Psoas muscle (tissue), 7 donors: ENCODE measurements at regions not wholly inside any gene's neighbourhood (a gene's known extent, or its start where the extent isn't known, plus 50 kb on each side); places are given as distances from the start of the nearest gene placed in this dataset.

Experiments
- ATAC-seq, 4 donors: fragments of 200-7000 bp; cut with Tn5 transposase; one replicate each; pipeline ENCODE4 v1.9.1; 2020; ENCODE audit warnings: moderate library complexity in 3 of 4, mild to moderate bottlenecking in 2 of 4
- DNase-seq, 2 donors: peaks; one replicate each; pipeline ENCODE4 v3.0.0-alpha.2; 2020
- H3K27ac ChIP-seq: fragments of 200-600 bp; one replicate; pipeline ENCODE4 v1.8.0; 2022
- H3K27me3 ChIP-seq, 3 donors: fragments of 200-600 bp in 1 of 3; one replicate each; pipeline versions ENCODE4 v1.6.1 to v1.8.0; 2013 to 2022; ENCODE audit warnings: low read length in 2 of 3, mild to moderate bottlenecking in 2 of 3, moderate library complexity in 1 of 3; ENCODE audit not compliant: insufficient read depth in 3 of 3
- H3K36me3 ChIP-seq, 2 donors: fragments of 200-600 bp in 1 of 2; one replicate each; pipeline versions ENCODE4 v1.6.1 to v1.8.0; 2013 to 2022; ENCODE audit warnings: low read depth in 1 of 2, mild to moderate bottlenecking in 1 of 2, moderate library complexity in 1 of 2; ENCODE audit not compliant: insufficient read depth in 1 of 2
- H3K4me1 ChIP-seq: fragments of 200-600 bp; one replicate; pipeline ENCODE4 v1.8.0; 2022
- H3K4me3 ChIP-seq: fragments of 200-600 bp; one replicate; pipeline ENCODE4 v1.8.0; 2022; ENCODE audit warnings: mild to moderate bottlenecking
- H3K9me3 ChIP-seq: fragments of 200-600 bp; one replicate; pipeline ENCODE4 v1.8.0; 2022
- WGBS, 3 donors: extraction: QIAGEN DNeasy Blood & Tissue Kit; methylation state at CpG; one replicate each; pipeline versions ENCODE4 v1.1.6 to v1.1.7; 2013; 5-methylcytosine and 5-hydroxymethylcytosine counted together
- intact Hi-C, 2 donors: fragments of 100-400 bp; cut with DNase I; formaldehyde crosslinking; loops; one replicate each; pipeline versions ENCODE4 v1.11.0 to v1.14.2; 2022
- TF ChIP-seq, protein P1 (sequence below): fragments of 200-600 bp; IDR thresholded peaks from one replicate; pipeline ENCODE4 v1.8.0; 2022; ENCODE audit warnings: antibody characterized with exemption
- donor health status: healthy with polysubstance abuse.
- donor health status: DM: no; HTN: no; CAD: no; lungs with moderate emphysema.
- donor health status: Bipolar disorder and iron deficiency.
- donor health status: healthy.
- donor health status: DM: yes; HTN: yes; CAD: no.
- donor health status: DM: no; HTN: no; CAD: no.
- donor health status: DM: yes; HTN: yes; CAD: no.

GRCh38 chr9:32015795-32016194 is 368.6 kb upstream of the ACO1 start:
- Histone ChIP-seq H3K27ac (no peak overlapping the region), H3K36me3 (no peaks in the 10 kb centered on the region), H3K27me3 (no peaks in the 10 kb centered on the region), H3K4me3 (no peak overlapping the region), H3K4me1 (no peaks in the 10 kb centered on the region), H3K9me3 (no peaks in the 10 kb centered on the region)
- 81 to 84% (median 81%) methylated on average over 5 of the region's 5 CpGs for WGBS, 3 donors
- DNase-seq (no peak), ATAC-seq (no peak)
- intact Hi-C loops, result no loop called here
- TF ChIP-seq, protein P1, sequence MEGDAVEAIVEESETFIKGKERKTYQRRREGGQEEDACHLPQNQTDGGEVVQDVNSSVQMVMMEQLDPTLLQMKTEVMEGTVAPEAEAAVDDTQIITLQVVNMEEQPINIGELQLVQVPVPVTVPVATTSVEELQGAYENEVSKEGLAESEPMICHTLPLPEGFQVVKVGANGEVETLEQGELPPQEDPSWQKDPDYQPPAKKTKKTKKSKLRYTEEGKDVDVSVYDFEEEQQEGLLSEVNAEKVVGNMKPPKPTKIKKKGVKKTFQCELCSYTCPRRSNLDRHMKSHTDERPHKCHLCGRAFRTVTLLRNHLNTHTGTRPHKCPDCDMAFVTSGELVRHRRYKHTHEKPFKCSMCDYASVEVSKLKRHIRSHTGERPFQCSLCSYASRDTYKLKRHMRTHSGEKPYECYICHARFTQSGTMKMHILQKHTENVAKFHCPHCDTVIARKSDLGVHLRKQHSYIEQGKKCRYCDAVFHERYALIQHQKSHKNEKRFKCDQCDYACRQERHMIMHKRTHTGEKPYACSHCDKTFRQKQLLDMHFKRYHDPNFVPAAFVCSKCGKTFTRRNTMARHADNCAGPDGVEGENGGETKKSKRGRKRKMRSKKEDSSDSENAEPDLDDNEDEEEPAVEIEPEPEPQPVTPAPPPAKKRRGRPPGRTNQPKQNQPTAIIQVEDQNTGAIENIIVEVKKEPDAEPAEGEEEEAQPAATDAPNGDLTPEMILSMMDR, result no peak

GRCh38 chr9:32045513-32045912 is 338.9 kb upstream of the ACO1 start:
- Histone ChIP-seq H3K4me1 (no peaks in the 10 kb centered on the region), H3K36me3 (no peaks in the 10 kb centered on the region), H3K27me3 (no peaks in the 10 kb centered on the region), H3K4me3 (no peak overlapping the region), H3K27ac (no peak overlapping the region), H3K9me3 (no peaks in the 10 kb centered on the region)
- DNase-seq (no peak), ATAC-seq (no peak)
- 84 to 92% (median 89%) methylated on average over 3 of the region's 3 CpGs for WGBS, 3 donors
- intact Hi-C loops, result no loop called here
- TF ChIP-seq, protein P1, result no peak

DNA sequence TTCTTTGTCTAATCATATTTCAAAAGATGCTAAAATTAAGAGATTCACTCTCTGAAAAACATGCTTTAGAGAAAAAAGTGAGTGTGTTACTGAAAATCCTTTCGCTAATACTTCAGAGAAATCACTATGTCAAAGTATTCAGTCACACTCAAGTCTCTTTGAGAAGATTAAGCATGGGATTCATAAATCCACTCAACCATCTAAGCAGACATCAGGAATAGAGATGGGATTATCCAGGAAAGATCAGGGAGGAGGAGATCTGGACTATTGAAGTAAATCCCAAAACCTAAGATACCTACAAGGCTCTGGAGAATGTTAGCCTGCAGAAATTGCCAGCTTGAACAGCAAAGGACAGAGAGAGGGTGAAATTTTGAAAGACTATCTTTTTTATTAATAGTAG is 317.2 kb upstream of the ACO1 start:
- no peak for DNase-seq
- WGBS, 3 donors, result 52 to 88% (median 87%) methylated on average over 1 of the region's 1 CpG
- Histone ChIP-seq H3K4me1 (no peaks in the 10 kb centered on the region), H3K9me3 (no peaks in the 10 kb centered on the region), H3K4me3 (no peak overlapping the region), H3K36me3 (no peaks in the 10 kb centered on the region), H3K27ac (no peak overlapping the region), H3K27me3 (no peaks in the 10 kb centered on the region)
- intact Hi-C loops, result no loop called here
- no peak for ATAC-seq
- TF ChIP-seq, protein P1, result no peak

GRCh38 chr9:32069169-32069813 is 315.2 kb upstream of the ACO1 start:
- Histone ChIP-seq H3K9me3 (no peaks in the 10 kb centered on the region), H3K27ac (no peak overlapping the region), H3K4me3 (no peak overlapping the region), H3K4me1 (no peaks in the 10 kb centered on the region), H3K36me3 (no peaks in the 10 kb centered on the region), H3K27me3 (no peaks in the 10 kb centered on the region)
- intact Hi-C loops, result no loop called here
- ATAC-seq, result no peak
- TF ChIP-seq, protein P1, result no peak
- WGBS, 3 donors, result 48 to 73% (median 58%) methylated on average over 9 of the region's 9 CpGs
- DNase-seq, result no peak

GRCh38 chr9:32069969-32070368 is 314.5 kb upstream of the ACO1 start:
- Histone ChIP-seq H3K27ac (no peak overlapping the region), H3K4me1 (no peaks in the 10 kb centered on the region), H3K9me3 (no peaks in the 10 kb centered on the region), H3K36me3 (no peaks in the 10 kb centered on the region), H3K27me3 (no peaks in the 10 kb centered on the region), H3K4me3 (no peak overlapping the region)
- 83 to 93% (median 91%) methylated on average over 5 of the region's 5 CpGs for WGBS, 3 donors
- no peak for DNase-seq
- ATAC-seq, result no peak
- TF ChIP-seq, protein P1, result no peak
- intact Hi-C loops, result no loop called here
